DMS153 treated with DMSO at 0.1 percent for 48 hours (cell line): ENCODE measurements at regions not wholly inside any gene's neighbourhood (a gene's known extent, or its start where the extent isn't known, plus 50 kb on each side); places are given as distances from the start of the nearest gene placed in this dataset.
"Not testable (repeated sequence)": the region's sequence is repeated elsewhere in the genome, so short reads cannot be mapped to it uniquely, and the experiment has no call there.

ENCODE experiments used
- DNase-seq: peaks from one replicate; lab custom pipeline; 2025; ENCODE audit not compliant: unreplicated experiment; lab: John Stamatoyannopoulos, UW

GRCh38 chr3:69490235-69490634 is 104.3 kb upstream of the FRMD4B start:
- no peak for DNase-seq

GRCh38 chr3:69488026-69488425 is 102.1 kb upstream of the FRMD4B start:
- no peak for DNase-seq

- DNase-seq: no peak
These were observed 99.6 kb upstream of the FRMD4B start for GRCh38 chr3:69485489-69485888.

GRCh38 chr3:69484507-69485393 is 98.9 kb upstream of the FRMD4B start:
- no peak for DNase-seq

- DNase-seq: no peak
These were observed 97.6 kb upstream of the FRMD4B start for GRCh38 chr3:69483449-69483848.

GRCh38 chr3:69480986-69481385 is 95.1 kb upstream of the FRMD4B start:
- not testable (repeated sequence) for DNase-seq

- no peak for DNase-seq
These were observed 88.3 kb upstream of the FRMD4B start for GRCh38 chr3:69474186-69474585.

- no peak for DNase-seq
These were observed 86.2 kb upstream of the FRMD4B start for GRCh38 chr3:69472093-69472492.

GRCh38 chr3:69463531-69463930 is 77.6 kb upstream of the FRMD4B start:
- no peak for DNase-seq

GRCh38 chr3:69462826-69463100 is 76.9 kb upstream of the FRMD4B start:
- no peak for DNase-seq

- DNase-seq: no peak
These were observed 76.3 kb upstream of the FRMD4B start for GRCh38 chr3:69462022-69462825.

GRCh38 chr3:69460034-69460433 is 74.1 kb upstream of the FRMD4B start:
- DNase-seq: no peak

GRCh38 chr3:69458803-69459365 is 73.0 kb upstream of the FRMD4B start:
- DNase-seq: no peak

GRCh38 chr3:69456631-69457030 is 70.7 kb upstream of the FRMD4B start:
- DNase-seq: no peak

GRCh38 chr3:69454204-69454787 is 68.4 kb upstream of the FRMD4B start:
- no peak for DNase-seq

GRCh38 chr3:69452295-69452694 is 66.4 kb upstream of the FRMD4B start:
- DNase-seq: no peak

- DNase-seq: no peak
These were observed 65.7 kb upstream of the FRMD4B start for GRCh38 chr3:69451594-69451993.

GRCh38 chr3:69448877-69449276 is 63.0 kb upstream of the FRMD4B start:
- DNase-seq: no peak

- no peak for DNase-seq
These were observed 60.6 kb upstream of the FRMD4B start for GRCh38 chr3:69446402-69447072.

- no peak for DNase-seq
These were observed 59.6 kb upstream of the FRMD4B start for GRCh38 chr3:69445498-69445897.

GRCh38 chr3:69445024-69445423 is 59.1 kb upstream of the FRMD4B start:
- no peak for DNase-seq
